DMS53 (cell line): ENCODE measurements at regions not wholly inside any gene's neighbourhood (a gene's known extent, or its start where the extent isn't known, plus 50 kb on each side); places are given as distances from the start of the nearest gene placed in this dataset.
"Not testable (repeated sequence)": the region's sequence is repeated elsewhere in the genome, so short reads cannot be mapped to it uniquely, and the experiment has no call there.

Experiments
- DNase-seq: peaks from one replicate; lab custom pipeline; 2025; lab: John Stamatoyannopoulos, UW

DNA sequence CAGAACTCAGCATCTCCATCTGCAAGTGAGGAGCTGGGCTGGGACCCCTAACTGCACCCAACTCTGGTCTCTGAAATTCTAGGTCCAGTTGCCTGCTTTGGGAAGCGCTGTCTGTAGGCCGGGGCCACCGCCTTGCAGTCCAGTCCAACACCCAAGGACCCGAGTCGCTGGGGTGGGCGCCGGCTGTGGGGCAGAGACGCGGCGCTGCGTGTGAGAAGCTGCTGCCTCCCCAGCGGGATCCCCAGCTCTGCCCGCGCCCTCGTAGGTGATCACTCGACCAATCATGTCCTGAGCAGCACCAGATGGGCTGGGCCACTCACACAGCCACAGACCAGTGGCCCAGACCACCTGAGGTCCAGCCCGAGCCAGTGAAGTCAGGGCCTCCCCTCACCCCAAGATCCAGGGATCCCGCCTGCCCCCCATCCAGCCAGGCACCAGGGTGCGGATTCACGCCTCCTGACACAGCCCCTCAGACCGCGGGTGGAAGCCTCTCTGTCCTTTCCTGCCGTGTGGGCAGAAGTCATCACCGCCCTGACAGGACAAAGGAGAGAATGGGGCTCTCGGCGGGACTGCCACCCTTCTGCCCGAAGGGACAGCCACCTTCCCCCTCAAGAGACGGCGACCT, 67.4 kb upstream of the ADGRA1 start:
- no peak for DNase-seq

- DNase-seq: no peak
These were observed 68.1 kb upstream of the ADGRA1 start for GRCh38 chr10:133019651-133020050.

DNA sequence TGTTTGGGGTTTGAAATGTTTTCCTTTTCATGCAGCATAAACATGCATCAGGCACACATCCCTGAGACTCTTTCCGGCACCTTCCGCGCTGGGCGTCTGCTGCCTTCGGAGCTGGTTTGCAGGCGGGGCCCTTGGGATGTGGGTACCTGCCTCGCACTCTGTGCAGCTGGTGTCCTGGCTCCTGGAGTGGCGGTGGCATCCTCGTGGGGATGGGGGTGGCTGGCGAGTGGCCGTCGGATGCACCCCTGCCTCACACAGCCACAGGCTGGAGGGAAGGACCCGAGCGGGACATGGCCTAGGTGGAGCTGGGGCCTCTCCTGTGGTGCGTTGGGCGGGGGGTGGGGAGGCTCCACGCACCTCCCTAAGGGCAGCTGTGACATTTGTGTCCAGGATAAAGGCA, 68.5 kb upstream of the ADGRA1 start:
- DNase-seq: no peak

- DNase-seq: no peak
These were observed 69.2 kb upstream of the ADGRA1 start for GRCh38 chr10:133018491-133018890.

DNA sequence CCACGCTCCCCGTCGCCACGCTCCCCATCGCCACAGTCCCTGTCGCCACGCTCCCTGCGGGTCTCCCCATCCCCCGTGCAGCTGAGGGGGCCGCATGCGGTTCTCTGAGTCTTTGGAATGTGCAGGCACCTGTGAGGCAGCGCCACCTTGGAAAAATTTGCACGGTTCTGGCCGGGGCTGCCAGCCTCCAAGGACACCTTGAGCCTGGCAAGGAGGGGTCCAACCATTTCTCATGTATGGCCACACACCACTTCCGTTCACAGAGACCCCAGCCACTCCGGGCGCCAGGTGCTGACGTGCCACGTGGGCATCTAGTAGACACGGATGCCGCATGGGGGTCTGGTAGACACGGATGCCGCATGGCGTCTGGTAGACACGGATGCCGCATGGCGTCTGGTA, 70.5 kb upstream of the ADGRA1 start:
- DNase-seq: no peak

DNA sequence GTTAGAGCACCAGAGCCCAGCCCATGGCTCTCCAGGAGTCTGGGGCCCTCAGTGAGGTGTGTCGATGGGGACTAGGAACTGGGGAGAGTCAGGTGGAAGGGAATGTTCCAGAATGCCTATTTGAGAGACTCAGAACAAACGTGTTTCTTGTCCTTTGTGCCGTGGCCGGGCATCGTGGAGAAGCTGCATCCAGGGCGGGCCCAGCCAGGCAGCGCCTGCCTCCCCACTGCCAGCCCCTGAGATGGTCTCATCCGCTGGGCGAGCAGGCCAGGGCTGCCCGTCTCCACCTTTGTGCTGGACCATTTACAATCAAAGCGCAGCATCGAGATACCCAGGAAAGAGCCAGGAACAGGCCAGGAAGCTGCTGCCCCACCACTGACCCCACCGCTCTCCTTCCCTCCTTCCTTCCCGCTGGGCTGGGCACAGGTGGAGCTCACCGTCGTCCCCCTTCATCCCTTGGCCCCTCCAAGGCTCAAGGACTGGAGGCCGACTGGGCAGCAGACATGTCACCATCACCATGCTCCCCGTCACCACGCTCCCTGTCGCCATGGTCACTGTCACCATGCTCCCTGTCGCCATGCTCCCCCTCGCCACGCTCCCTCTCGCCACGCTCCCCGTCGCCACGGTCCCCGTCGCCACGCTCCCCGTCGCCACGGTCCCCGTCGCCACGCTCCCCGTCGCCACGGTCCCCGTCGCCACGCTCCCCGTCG, 71.1 kb upstream of the ADGRA1 start:
- no peak for DNase-seq

DNA sequence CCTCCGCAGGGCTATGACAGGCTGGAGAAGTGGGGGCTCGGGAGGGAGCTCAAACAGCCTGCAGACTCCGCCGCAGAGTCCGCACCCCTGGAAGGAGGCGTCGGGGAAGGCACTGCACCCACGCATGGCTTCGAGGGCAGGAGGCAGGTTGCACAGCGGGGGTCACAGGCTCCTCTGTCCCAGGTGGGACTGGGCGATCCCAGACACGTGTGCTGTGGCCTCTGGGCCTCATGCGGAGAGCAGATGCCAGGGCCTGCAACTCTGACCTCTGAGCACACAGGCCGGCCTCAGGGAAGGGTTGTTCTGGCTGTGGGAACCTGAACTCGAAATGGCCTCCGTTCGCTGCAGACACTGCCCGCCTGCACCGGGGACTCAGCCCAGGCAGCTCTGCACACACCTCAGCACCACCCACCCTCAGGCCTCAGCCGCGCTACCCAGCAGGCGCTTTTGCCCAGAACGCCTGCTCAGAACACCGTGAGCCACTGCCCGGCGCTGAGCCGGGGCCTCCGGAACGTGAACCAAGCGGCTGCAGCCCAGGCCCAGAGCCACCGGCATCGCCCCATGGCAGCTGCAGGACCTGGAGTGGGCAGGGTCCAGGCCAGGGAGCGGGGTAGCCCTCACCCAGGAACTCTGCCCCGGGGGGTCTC, 71.8 kb upstream of the ADGRA1 start:
- DNase-seq: no peak

- no peak for DNase-seq
These were observed 72.4 kb upstream of the ADGRA1 start for GRCh38 chr10:133015321-133015720.

- no peak for DNase-seq
These were observed 72.2 kb upstream of the CFAP46 start for GRCh38 chr10:133014416-133015210.

- no peak for DNase-seq
These were observed 71.1 kb upstream of the CFAP46 start for GRCh38 chr10:133013463-133013862.

- DNase-seq: peak; percentile 20
These were observed 70.4 kb upstream of the CFAP46 start for GRCh38 chr10:133012573-133013359.

GRCh38 chr10:133011882-133012281, 69.5 kb upstream of the CFAP46 start:
- no peak for DNase-seq

GRCh38 chr10:133011393-133011792, 69.0 kb upstream of the CFAP46 start:
- DNase-seq: not testable (repeated sequence)

- DNase-seq: not testable (repeated sequence)
These were observed 68.4 kb upstream of the CFAP46 start for GRCh38 chr10:133010843-133011179.

- peak; percentile 18 for DNase-seq
These were observed 67.9 kb upstream of the CFAP46 start for GRCh38 chr10:133010095-133010842.

DNA sequence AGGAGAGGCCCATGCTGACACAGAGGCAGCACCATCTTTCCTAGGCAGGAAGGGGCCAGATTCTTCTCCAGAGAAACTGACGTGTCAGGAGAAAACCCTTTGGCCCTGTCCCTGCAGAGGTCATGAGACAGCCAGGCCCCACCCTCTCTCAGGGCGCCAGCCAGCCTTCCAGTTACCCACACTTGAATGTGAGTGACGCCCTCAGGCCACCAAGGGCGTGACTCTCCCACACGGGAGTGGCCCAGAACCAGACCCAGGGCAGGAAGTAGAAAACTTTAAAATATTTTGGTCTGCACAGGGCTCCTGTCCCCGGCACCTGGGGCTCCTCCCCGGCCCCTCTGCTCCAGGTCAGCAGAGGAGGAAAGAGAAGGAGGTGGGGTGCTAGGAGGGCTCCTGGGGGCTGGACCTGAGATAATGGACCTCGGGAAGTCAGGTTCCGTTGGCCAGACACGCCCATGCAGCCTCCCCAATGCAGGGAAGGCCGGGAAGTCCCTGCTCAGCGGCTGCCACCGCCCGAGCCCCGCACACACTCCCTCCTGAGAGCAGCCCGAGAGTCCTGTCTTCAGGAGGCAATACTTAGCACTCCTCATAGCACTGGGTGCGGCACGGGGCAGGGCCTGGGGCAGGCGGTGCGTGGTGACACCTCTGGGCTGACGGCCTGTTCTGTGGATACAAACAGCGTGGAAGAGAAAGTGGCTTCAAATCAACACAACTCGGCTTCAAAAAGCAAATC, 67.0 kb upstream of the CFAP46 start:
- DNase-seq: no peak

GRCh38 chr10:133008736-133009135, 66.4 kb upstream of the CFAP46 start:
- no peak for DNase-seq

DNA sequence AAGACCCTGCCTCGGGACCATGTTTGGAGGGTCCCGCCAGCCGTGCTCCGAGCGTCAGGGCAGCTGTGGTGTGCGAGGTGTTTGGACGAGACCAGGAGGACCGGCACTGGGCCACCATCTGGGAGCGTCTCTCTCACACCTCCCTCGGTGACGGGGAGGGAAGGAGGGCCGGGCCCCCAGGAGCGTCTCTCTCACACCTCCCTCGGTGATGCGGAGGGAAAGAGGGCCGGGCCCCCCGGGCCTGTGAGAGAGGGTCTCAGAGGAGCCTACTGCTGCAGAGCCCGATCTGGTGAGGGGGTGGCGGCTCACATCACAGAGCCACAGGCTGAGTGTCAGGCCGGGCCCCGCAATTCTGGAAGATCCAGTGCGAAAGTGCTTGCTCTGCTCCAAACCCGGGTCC, 65.8 kb upstream of the CFAP46 start:
- DNase-seq: no peak

GRCh38 chr10:133007360-133007858, 65.0 kb upstream of the CFAP46 start:
- no peak for DNase-seq

DNA sequence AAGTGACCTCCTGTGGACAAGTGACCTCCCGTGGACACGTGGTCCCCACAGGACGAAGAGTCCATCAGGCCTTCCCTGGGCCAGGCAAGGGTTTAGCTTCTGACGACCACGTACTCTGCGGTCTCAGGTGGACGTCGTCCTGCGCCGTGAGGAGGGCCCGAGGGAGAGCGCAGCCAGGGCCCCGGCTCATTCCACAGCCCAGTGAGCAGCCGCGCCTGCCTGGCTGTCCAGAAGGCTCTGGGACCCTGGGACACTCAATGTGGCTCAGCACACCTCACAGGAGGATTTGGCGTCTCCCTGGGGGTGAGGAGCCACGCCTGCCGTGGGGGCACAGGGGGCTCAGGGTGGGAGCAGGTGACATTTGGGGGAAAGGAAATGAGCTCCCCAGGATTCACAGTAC, 64.4 kb upstream of the CFAP46 start:
- no peak for DNase-seq
